Activated CD8-positive, alpha-beta T cell treated with anti-CD3 and anti-CD28 coated beads, Interleukin-2, amount 10 ng/mL, durations not matched to agents 7 days and 5 days (primary cell): ENCODE measurements at regions not wholly inside any gene's neighbourhood (a gene's known extent, or its start where the extent isn't known, plus 50 kb on each side); places are given as distances from the start of the nearest gene placed in this dataset.
A peak's percentile ranks its signal among the peaks of the same experiment; 100 is the strongest.

Source experiments
- ATAC-seq: fragments of 150-1000 bp; cut with Tn5 transposase; one replicate; pipeline ENCODE4 v1.10.0; 2021; ENCODE audit warnings: moderate library complexity
- CTCF ChIA-PET: fragments of 350-600 bp; sonication (Branson Sonifier 250); formaldehyde crosslinking; loops from one replicate; lab custom pipeline; 2021; ENCODE audit warnings: antibody characterized with exemption; lab: Charles Lee
- POLR2A ChIA-PET: fragments of 350-600 bp; sonication (Branson Sonifier 250); formaldehyde crosslinking; loops from one replicate; lab custom pipeline; 2021; ENCODE audit warnings: antibody characterized with exemption; lab: Charles Lee
- DNase-seq: peaks from one replicate; pipeline ENCODE4 v3.0.0-alpha.2; 2020
- H3K27ac Mint-ChIP-seq: one replicate; pipeline ENCODE4 v1.8.0; 2021; ENCODE audit warnings: mild to moderate bottlenecking, mixed read lengths
- H3K27me3 Mint-ChIP-seq: one replicate; pipeline ENCODE4 v1.8.0; 2021; ENCODE audit warnings: low read depth, mixed read lengths
- H3K36me3 Mint-ChIP-seq: one replicate; pipeline ENCODE4 v1.8.0; 2021; ENCODE audit warnings: low read depth, mixed read lengths
- H3K4me1 Mint-ChIP-seq: one replicate; pipeline ENCODE4 v1.8.0; 2021; ENCODE audit warnings: low read depth, mixed read lengths
- H3K4me3 Mint-ChIP-seq: one replicate; pipeline ENCODE4 v1.8.0; 2021; ENCODE audit warnings: mild to moderate bottlenecking, mixed read lengths
- H3K9me3 Mint-ChIP-seq: one replicate; pipeline ENCODE4 v1.8.0; 2022; ENCODE audit warnings: mixed read lengths; ENCODE audit not compliant: insufficient read depth

- DNase-seq = no peak
- Mint-ChIP-seq H3K4me1 (peaks cover 76% of the 10 kb centered on the region), H3K36me3 (peaks cover 37% of the 10 kb centered on the region), H3K27ac (peak overlapping the region; percentile 91), H3K9me3 (peaks cover 5% of the 10 kb centered on the region), H3K27me3 (no peaks in the 10 kb centered on the region), H3K4me3 (peak overlapping the region; percentile 54)
- ChIA-PET CTCF (interaction anchor here (2.6 kb wide), 1 partner anchor 130 kb away, joined by 6 read pairs; no protein-coding TSS in a partner anchor), POLR2A (interaction anchor here (3.1 kb wide), 1 partner anchor 160 kb away, joined by 13 read pairs; the partner anchor contains the start of gene AHR)
- ATAC-seq = peak; percentile 86
Observed at GRCh38 chr7:17139081-17139480, 159.4 kb upstream of the AHR start.

- Mint-ChIP-seq H3K4me3 (no peak overlapping the region), H3K36me3 (peaks cover 28% of the 10 kb centered on the region)
Observed at GRCh38 chr7:17140406-17140805, 158.0 kb upstream of the AHR start.

GRCh38 chr7:17142831-17143541 is 155.5 kb upstream of the AHR start:
- no peak for ATAC-seq
- H3K4me3 Mint-ChIP-seq = peak overlapping the region; percentile 44
- POLR2A ChIA-PET = no interaction called here

More at GRCh38 chr7:17140406-17140805, 158.0 kb upstream of the AHR start:
- peak overlapping the region; percentile 91 for H3K27ac Mint-ChIP-seq
- CTCF ChIA-PET = interaction anchor here (1.1 to 2.6 kb wide), 2 partner anchors 9 to 131 kb away, joined by 3 to 6 read pairs; no protein-coding TSS in a partner anchor
- H3K4me1 Mint-ChIP-seq = peaks cover 74% of the 10 kb centered on the region
- no peak for DNase-seq
- no peaks in the 10 kb centered on the region for H3K27me3 Mint-ChIP-seq
- no peak for ATAC-seq
- peaks cover 1% of the 10 kb centered on the region for H3K9me3 Mint-ChIP-seq
- POLR2A ChIA-PET = interaction anchor here (3.1 kb wide), 1 partner anchor 158 kb away, joined by 13 read pairs; the partner anchor contains the start of gene AHR

GRCh38 chr7:17144322-17144721 is 154.1 kb upstream of the AHR start:
- POLR2A ChIA-PET = interaction anchor here (2.0 kb wide), 1 partner anchor 154 kb away, joined by 6 read pairs; the partner anchor contains the start of gene AHR
- DNase-seq = peak; percentile 66
- Mint-ChIP-seq H3K4me1 (peaks cover 49% of the 10 kb centered on the region), H3K9me3 (no peaks in the 10 kb centered on the region), H3K27ac (peak overlapping the region; percentile 60), H3K36me3 (peaks cover 14% of the 10 kb centered on the region), H3K27me3 (no peaks in the 10 kb centered on the region), H3K4me3 (peak overlapping the region; percentile 35)
- CTCF ChIA-PET = interaction anchor here (1.0 to 2.0 kb wide), 3 partner anchors 10 to 136 kb away, joined by 3 to 7 read pairs (median 4); no protein-coding TSS in a partner anchor
- ATAC-seq = peak; percentile 86

More at GRCh38 chr7:17142831-17143541, 155.5 kb upstream of the AHR start:
- Mint-ChIP-seq H3K36me3 (peaks cover 15% of the 10 kb centered on the region), H3K9me3 (no peaks in the 10 kb centered on the region), H3K27ac (peak overlapping the region; percentile 69), H3K27me3 (no peaks in the 10 kb centered on the region), H3K4me1 (peaks cover 62% of the 10 kb centered on the region)
- CTCF ChIA-PET = interaction anchor here (1.1 kb wide), 1 partner anchor 134 kb away, joined by 4 read pairs; no protein-coding TSS in a partner anchor
- DNase-seq = no peak

- Mint-ChIP-seq H3K27me3 (no peaks in the 10 kb centered on the region), H3K9me3 (no peaks in the 10 kb centered on the region), H3K27ac (no peak overlapping the region), H3K36me3 (peaks cover 14% of the 10 kb centered on the region), H3K4me3 (no peak overlapping the region), H3K4me1 (peaks cover 38% of the 10 kb centered on the region)
- no peak for DNase-seq
- CTCF ChIA-PET = no interaction called here
- ATAC-seq = no peak
- POLR2A ChIA-PET = interaction anchor here (0.8 kb wide), 1 partner anchor 152 kb away, joined by 3 read pairs; the partner anchor contains the start of gene AHR
Observed at GRCh38 chr7:17146621-17147020, 151.8 kb upstream of the AHR start.

- H3K27ac Mint-ChIP-seq = no peak overlapping the region
- no peak for DNase-seq
- peaks cover 36% of the 10 kb centered on the region for H3K4me1 Mint-ChIP-seq
- H3K9me3 Mint-ChIP-seq = no peaks in the 10 kb centered on the region
- no peaks in the 10 kb centered on the region for H3K27me3 Mint-ChIP-seq
- peaks cover 14% of the 10 kb centered on the region for H3K36me3 Mint-ChIP-seq
- POLR2A ChIA-PET = no interaction called here
- H3K4me3 Mint-ChIP-seq = no peak overlapping the region
- CTCF ChIA-PET = no interaction called here
- ATAC-seq = no peak
Observed at GRCh38 chr7:17147409-17147808, 151.0 kb upstream of the AHR start.

- DNase-seq (no peak), ATAC-seq (no peak)
- Mint-ChIP-seq H3K4me1 (peaks cover 25% of the 10 kb centered on the region), H3K27me3 (no peaks in the 10 kb centered on the region), H3K36me3 (peaks cover 11% of the 10 kb centered on the region), H3K4me3 (no peak overlapping the region), H3K27ac (no peak overlapping the region), H3K9me3 (no peaks in the 10 kb centered on the region)
- ChIA-PET CTCF (interaction anchor here (1.1 kb wide), 1 partner anchor 167 kb away, joined by 5 read pairs; no protein-coding TSS in a partner anchor), POLR2A (no interaction called here)
Observed at GRCh38 chr7:17150018-17150417, 148.4 kb upstream of the AHR start.

GRCh38 chr7:17152721-17153120 is 145.7 kb upstream of the AHR start:
- H3K27me3 Mint-ChIP-seq = no peaks in the 10 kb centered on the region
- H3K4me3 Mint-ChIP-seq = no peak overlapping the region
- no peak for ATAC-seq
- H3K4me1 Mint-ChIP-seq = peaks cover 37% of the 10 kb centered on the region
- no peak for DNase-seq
- H3K9me3 Mint-ChIP-seq = no peaks in the 10 kb centered on the region
- ChIA-PET POLR2A (no interaction called here), CTCF (interaction anchor here (1.4 to 2.0 kb wide), 2 partner anchors 8 to 15 kb away, joined by 3 to 7 read pairs; no protein-coding TSS in a partner anchor)
- H3K36me3 Mint-ChIP-seq = peaks cover 12% of the 10 kb centered on the region
- no peak overlapping the region for H3K27ac Mint-ChIP-seq

GRCh38 chr7:17153536-17153935 is 144.9 kb upstream of the AHR start:
- POLR2A ChIA-PET = no interaction called here
- peaks cover 16% of the 10 kb centered on the region for H3K36me3 Mint-ChIP-seq
- ATAC-seq = no peak

GRCh38 chr7:17155529-17155928 is 142.9 kb upstream of the AHR start:
- Mint-ChIP-seq H3K27ac (no peak overlapping the region), H3K36me3 (peaks cover 22% of the 10 kb centered on the region), H3K4me3 (no peak overlapping the region), H3K4me1 (peaks cover 58% of the 10 kb centered on the region), H3K27me3 (no peaks in the 10 kb centered on the region), H3K9me3 (peaks cover 4% of the 10 kb centered on the region)
- ChIA-PET CTCF (no interaction called here), POLR2A (no interaction called here)
- ATAC-seq (no peak), DNase-seq (no peak)

More at GRCh38 chr7:17153536-17153935, 144.9 kb upstream of the AHR start:
- Mint-ChIP-seq H3K27me3 (no peaks in the 10 kb centered on the region), H3K27ac (no peak overlapping the region), H3K9me3 (no peaks in the 10 kb centered on the region), H3K4me3 (no peak overlapping the region), H3K4me1 (peaks cover 46% of the 10 kb centered on the region)
- DNase-seq = no peak
- CTCF ChIA-PET = interaction anchor here (1.4 to 2.0 kb wide), 2 partner anchors 9 to 14 kb away, joined by 3 to 7 read pairs; no protein-coding TSS in a partner anchor

GRCh38 chr7:17158261-17158660 is 140.2 kb upstream of the AHR start:
- Mint-ChIP-seq H3K4me1 (peaks cover 63% of the 10 kb centered on the region), H3K36me3 (peaks cover 39% of the 10 kb centered on the region), H3K27ac (no peak overlapping the region), H3K9me3 (peaks cover 16% of the 10 kb centered on the region), H3K4me3 (no peak overlapping the region), H3K27me3 (no peaks in the 10 kb centered on the region)
- CTCF ChIA-PET = interaction anchor here (1.3 kb wide), 1 partner anchor 100 kb away, joined by 4 read pairs; no protein-coding TSS in a partner anchor
- POLR2A ChIA-PET = no interaction called here
- DNase-seq = no peak
- no peak for ATAC-seq
